ENCODE measurements at regions not wholly inside any gene's neighbourhood (a gene's known extent, or its start where the extent isn't known, plus 50 kb on each side); places are given as distances from the start of the nearest gene placed in this dataset.
"Not testable (repeated sequence)": the region's sequence is repeated elsewhere in the genome, so short reads cannot be mapped to it uniquely, and the experiment has no call there.

DNA sequence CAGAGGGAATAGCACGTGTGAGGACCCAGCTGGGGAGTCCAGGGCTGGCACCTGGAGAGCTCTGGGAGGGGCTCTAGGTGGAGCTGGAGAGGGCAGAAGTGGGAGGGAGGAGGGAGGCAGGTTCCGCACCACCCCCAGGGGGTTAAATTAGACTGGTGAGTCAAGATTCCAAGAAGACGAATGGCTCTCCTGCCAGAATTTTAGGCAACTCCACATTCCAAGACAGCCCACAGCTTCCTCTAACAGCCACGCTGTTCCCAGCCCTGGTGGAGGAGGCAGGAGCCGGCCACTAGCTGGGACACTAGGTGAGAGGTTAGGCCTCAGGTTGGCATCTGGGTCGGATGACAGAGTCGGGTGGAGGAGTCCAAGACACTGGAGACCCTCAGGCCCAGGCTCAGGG is 60.2 kb downstream of the TFAP2C start:
- H3K4me1 Mint-ChIP-seq = no peaks in the 10 kb centered on the region
- DNase-seq = no peak
- H3K27ac Mint-ChIP-seq = no peak overlapping the region
- H3K9me3 Mint-ChIP-seq = no peaks in the 10 kb centered on the region
- H3K27me3 Mint-ChIP-seq = peaks cover 6% of the 10 kb centered on the region
- no peak overlapping the region for H3K4me3 Mint-ChIP-seq
- no peaks in the 10 kb centered on the region for H3K36me3 Mint-ChIP-seq

GRCh38 chr20:56689852-56690485 is 60.9 kb downstream of the TFAP2C start:
- Mint-ChIP-seq H3K36me3 (no peaks in the 10 kb centered on the region), H3K4me3 (no peak overlapping the region), H3K9me3 (no peaks in the 10 kb centered on the region), H3K4me1 (no peaks in the 10 kb centered on the region), H3K27me3 (peaks cover 4% of the 10 kb centered on the region), H3K27ac (no peak overlapping the region)
- DNase-seq = no peak

GRCh38 chr20:56690531-56691175 is 61.5 kb downstream of the TFAP2C start:
- H3K36me3 Mint-ChIP-seq = no peaks in the 10 kb centered on the region
- no peaks in the 10 kb centered on the region for H3K4me1 Mint-ChIP-seq
- no peak overlapping the region for H3K4me3 Mint-ChIP-seq
- H3K9me3 Mint-ChIP-seq = no peaks in the 10 kb centered on the region
- DNase-seq = no peak
- peaks cover 4% of the 10 kb centered on the region for H3K27me3 Mint-ChIP-seq
- no peak overlapping the region for H3K27ac Mint-ChIP-seq

- Mint-ChIP-seq H3K27me3 (peaks cover 4% of the 10 kb centered on the region), H3K4me3 (no peak overlapping the region), H3K27ac (no peak overlapping the region), H3K9me3 (no peaks in the 10 kb centered on the region), H3K4me1 (no peaks in the 10 kb centered on the region), H3K36me3 (no peaks in the 10 kb centered on the region)
- DNase-seq = no peak
These were observed 62.4 kb downstream of the TFAP2C start for GRCh38 chr20:56691325-56691998.

DNA sequence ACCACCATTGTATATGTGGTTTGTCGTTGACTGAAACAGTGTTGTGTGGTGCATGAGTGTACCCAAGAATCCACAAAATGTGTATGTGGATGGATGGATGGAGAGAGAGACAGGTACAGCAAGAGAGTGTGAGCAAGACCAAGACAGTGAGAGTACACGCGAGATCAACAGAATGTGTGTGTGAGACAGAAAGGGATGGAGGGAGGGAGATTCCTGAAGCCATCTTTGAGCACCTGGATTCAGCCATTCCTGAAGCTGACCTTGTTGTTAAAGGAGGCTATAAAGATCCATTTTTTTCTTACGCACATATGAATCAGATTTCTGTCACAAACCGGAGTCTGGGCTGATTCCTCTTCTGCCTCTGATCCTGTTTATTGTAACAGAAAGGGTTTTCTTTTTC is 64.1 kb downstream of the TFAP2C start:
- Mint-ChIP-seq H3K4me1 (no peaks in the 10 kb centered on the region), H3K36me3 (no peaks in the 10 kb centered on the region), H3K4me3 (no peak overlapping the region), H3K9me3 (no peaks in the 10 kb centered on the region), H3K27me3 (peaks cover 7% of the 10 kb centered on the region), H3K27ac (no peak overlapping the region)
- DNase-seq = no peak

GRCh38 chr20:56697476-56697875 is 68.4 kb downstream of the TFAP2C start:
- H3K4me1 Mint-ChIP-seq = no peaks in the 10 kb centered on the region
- peaks cover 3% of the 10 kb centered on the region for H3K27me3 Mint-ChIP-seq
- no peak for DNase-seq
- no peaks in the 10 kb centered on the region for H3K9me3 Mint-ChIP-seq
- H3K36me3 Mint-ChIP-seq = no peaks in the 10 kb centered on the region
- no peak overlapping the region for H3K4me3 Mint-ChIP-seq
- H3K27ac Mint-ChIP-seq = no peak overlapping the region

GRCh38 chr20:56698297-56698696 is 69.2 kb downstream of the TFAP2C start:
- no peak overlapping the region for H3K4me3 Mint-ChIP-seq

DNA sequence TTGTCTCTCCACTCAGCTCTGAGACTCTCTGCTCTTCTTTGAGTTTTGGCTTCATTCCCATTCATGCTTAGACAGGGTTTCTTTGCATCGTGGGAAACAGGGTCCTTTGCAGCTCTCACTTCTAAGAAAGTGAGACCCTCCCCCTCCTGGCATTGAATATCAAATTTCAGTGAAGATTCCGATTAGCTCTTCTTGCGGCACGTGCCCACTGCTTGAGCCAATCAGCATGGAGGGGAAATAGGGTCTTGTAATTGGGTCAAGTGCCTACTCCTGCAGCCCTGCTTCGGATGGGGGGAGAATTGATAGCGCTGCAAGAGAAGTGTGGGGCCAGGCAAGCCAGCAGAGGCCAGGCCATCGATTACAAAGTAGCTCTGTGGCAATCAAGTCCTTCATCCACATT is 69.6 kb downstream of the TFAP2C start:
- Mint-ChIP-seq H3K27ac (no peak overlapping the region), H3K27me3 (peaks cover 3% of the 10 kb centered on the region), H3K36me3 (no peaks in the 10 kb centered on the region), H3K4me1 (no peaks in the 10 kb centered on the region), H3K4me3 (no peak overlapping the region), H3K9me3 (no peaks in the 10 kb centered on the region)
- no peak for DNase-seq

More at GRCh38 chr20:56698297-56698696, 69.2 kb downstream of the TFAP2C start:
- no peak for DNase-seq
- Mint-ChIP-seq H3K4me1 (no peaks in the 10 kb centered on the region), H3K36me3 (no peaks in the 10 kb centered on the region), H3K27me3 (peaks cover 3% of the 10 kb centered on the region), H3K27ac (no peak overlapping the region), H3K9me3 (no peaks in the 10 kb centered on the region)

- H3K9me3 Mint-ChIP-seq = no peaks in the 10 kb centered on the region
- H3K36me3 Mint-ChIP-seq = no peaks in the 10 kb centered on the region
- no peaks in the 10 kb centered on the region for H3K4me1 Mint-ChIP-seq
- no peak overlapping the region for H3K27ac Mint-ChIP-seq
- no peak overlapping the region for H3K4me3 Mint-ChIP-seq
- H3K27me3 Mint-ChIP-seq = no peaks in the 10 kb centered on the region
- DNase-seq = no peak
These were observed 74.1 kb downstream of the TFAP2C start for GRCh38 chr20:56702931-56703840.

GRCh38 chr20:56706867-56707360 is 77.8 kb downstream of the TFAP2C start:
- Mint-ChIP-seq H3K4me3 (no peak overlapping the region), H3K36me3 (no peaks in the 10 kb centered on the region), H3K4me1 (no peaks in the 10 kb centered on the region), H3K9me3 (no peaks in the 10 kb centered on the region), H3K27ac (no peak overlapping the region), H3K27me3 (peaks cover 6% of the 10 kb centered on the region)
- no peak for DNase-seq

DNA sequence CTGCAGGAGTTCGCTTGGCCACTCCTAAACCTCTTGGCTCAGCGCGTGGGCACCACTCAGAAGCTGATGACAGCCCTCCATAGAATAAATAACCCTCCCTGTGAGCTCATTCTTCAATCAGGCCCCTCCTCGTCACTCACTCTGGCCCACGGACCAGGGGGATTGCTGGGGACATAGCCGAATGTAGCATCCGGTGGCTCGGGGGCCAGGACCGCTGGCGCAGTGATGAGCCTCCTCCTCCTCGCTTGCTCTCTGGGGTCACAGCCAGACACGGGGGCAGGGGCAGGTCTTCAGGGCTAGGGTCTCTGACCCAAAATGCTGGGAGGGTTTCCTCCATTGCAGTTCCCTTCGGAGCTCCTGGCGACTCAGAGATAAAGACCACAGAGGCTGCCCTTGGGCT is 79.9 kb downstream of the TFAP2C start:
- Mint-ChIP-seq H3K36me3 (no peaks in the 10 kb centered on the region), H3K4me1 (no peaks in the 10 kb centered on the region), H3K27ac (no peak overlapping the region), H3K27me3 (peaks cover 6% of the 10 kb centered on the region), H3K9me3 (no peaks in the 10 kb centered on the region), H3K4me3 (no peak overlapping the region)
- no peak for DNase-seq

DNA sequence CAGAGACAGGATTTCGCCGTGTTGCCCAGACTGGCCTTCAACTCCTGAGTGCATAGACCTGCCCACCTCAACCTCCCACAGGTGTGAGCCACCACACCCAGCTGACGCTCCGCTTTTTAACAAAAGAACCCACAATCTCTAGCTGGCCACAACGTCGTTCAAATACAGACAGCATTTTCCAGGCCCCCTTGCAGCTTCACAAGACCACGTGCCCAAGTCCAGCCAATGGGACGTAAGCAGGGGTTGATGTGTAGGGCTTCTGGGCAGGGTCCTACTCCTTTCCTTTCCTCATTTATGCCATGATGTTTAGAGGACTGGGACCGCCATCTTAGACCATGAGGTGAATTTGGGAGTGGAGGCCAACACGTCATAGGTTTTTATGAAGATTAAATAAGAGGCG is 81.0 kb downstream of the TFAP2C start:
- Mint-ChIP-seq H3K9me3 (no peaks in the 10 kb centered on the region), H3K4me1 (no peaks in the 10 kb centered on the region), H3K27me3 (peaks cover 6% of the 10 kb centered on the region), H3K36me3 (no peaks in the 10 kb centered on the region), H3K4me3 (no peak overlapping the region), H3K27ac (no peak overlapping the region)
- no peak for DNase-seq

GRCh38 chr20:56710577-56710976 is 81.5 kb downstream of the TFAP2C start:
- not testable (repeated sequence) for H3K27ac Mint-ChIP-seq, DNase-seq, H3K4me3 Mint-ChIP-seq, H3K9me3 Mint-ChIP-seq, H3K36me3 Mint-ChIP-seq, H3K27me3 Mint-ChIP-seq, H3K4me1 Mint-ChIP-seq

DNA sequence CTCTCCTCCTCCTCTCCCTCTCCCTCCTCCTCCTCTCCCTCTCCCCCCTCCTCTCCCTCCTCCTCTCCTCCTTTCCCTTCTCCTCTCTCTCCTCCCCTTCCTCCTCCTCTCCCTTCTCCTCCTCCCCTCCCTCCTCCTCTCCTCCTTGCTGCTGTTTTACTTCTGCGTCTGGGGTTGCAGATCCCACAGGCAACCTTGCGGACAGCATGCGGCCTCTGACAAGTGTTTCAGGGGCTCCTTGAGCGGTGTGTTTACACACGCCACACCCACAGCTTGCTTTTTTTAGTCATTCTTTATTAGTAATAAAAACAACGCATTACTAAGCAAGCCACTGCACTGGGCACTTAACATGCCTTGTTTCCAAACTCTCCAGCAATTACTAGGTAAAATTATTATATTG is 81.9 kb downstream of the TFAP2C start:
- DNase-seq = no peak
- no peaks in the 10 kb centered on the region for H3K36me3 Mint-ChIP-seq
- no peak overlapping the region for H3K27ac Mint-ChIP-seq
- no peaks in the 10 kb centered on the region for H3K4me1 Mint-ChIP-seq
- no peaks in the 10 kb centered on the region for H3K9me3 Mint-ChIP-seq
- peaks cover 6% of the 10 kb centered on the region for H3K27me3 Mint-ChIP-seq
- no peak overlapping the region for H3K4me3 Mint-ChIP-seq

DNA sequence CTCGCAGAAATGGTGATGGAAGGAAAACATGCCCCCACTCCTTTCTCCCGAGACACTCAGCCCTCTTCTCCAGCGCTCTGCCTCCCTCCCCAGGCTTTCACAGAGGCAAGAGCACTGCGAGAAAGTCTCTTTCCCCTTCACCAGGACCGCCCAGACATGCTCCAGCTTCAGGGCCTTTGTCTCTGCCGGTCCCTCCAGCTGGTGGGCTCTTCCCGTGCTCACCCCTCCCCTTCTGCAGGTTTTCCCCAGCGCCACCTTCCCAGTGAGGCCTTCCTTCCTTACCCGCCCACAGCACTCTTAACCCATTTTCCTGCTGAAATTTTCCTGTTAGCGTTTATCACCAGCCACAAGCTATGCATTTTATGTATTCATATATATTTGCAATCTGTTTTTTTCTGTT is 86.2 kb downstream of the TFAP2C start:
- DNase-seq = no peak
- Mint-ChIP-seq H3K4me3 (no peak overlapping the region), H3K27me3 (peaks cover 6% of the 10 kb centered on the region), H3K4me1 (no peaks in the 10 kb centered on the region), H3K36me3 (no peaks in the 10 kb centered on the region), H3K27ac (no peak overlapping the region), H3K9me3 (no peaks in the 10 kb centered on the region)
